Epithelial cell of esophagus (primary cell): ENCODE measurements at regions not wholly inside any gene's neighbourhood (a gene's known extent, or its start where the extent isn't known, plus 50 kb on each side); places are given as distances from the start of the nearest gene placed in this dataset.

Experiments
- DNase-seq: peaks from one replicate; pipeline ENCODE4 v3.0.0; 2010; ENCODE audit warnings: low read depth
- H3K4me3 ChIP-seq: 2 replicates; pipeline ENCODE4 v1.5.1; 2011; ENCODE audit warnings: mild to moderate bottlenecking, low read length, control low read depth
- CTCF ChIP-seq: IDR thresholded peaks from 2 replicates; pipeline ENCODE4 v1.5.1; 2011; ENCODE audit warnings: low read depth, mild to moderate bottlenecking, low read length, control low read depth, inconsistent platforms; ENCODE audit not compliant: insufficient read depth; ENCODE audit errors: missing control alignments

DNA sequence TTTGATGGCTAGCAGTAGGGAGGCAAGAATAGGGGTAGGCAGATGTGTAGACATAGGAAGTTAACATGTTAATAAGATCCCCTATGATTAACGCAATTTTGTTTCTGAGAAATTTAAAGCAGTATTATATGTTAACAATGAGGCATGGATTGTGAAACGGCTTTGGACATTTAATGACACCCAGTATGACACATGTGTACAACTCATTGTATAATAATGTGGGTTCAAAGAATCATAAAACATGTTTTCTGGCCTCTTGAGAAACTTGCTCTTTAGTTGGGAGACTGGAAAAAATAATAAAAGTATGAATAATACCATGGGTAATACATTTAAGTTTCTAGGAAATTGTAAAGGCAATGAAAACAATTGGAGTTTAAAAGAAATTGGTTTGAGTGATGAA, 332.1 kb upstream of the CDH20 start:
- TF ChIP-seq CTCF, result no peak
- no peak overlapping the region for H3K4me3 ChIP-seq
- DNase-seq, result peak; percentile 71

GRCh38 chr18:61006687-61007224, 326.5 kb upstream of the CDH20 start:
- TF ChIP-seq CTCF, result no peak
- H3K4me3 ChIP-seq, result no peak overlapping the region
- peak; percentile 2 for DNase-seq

DNA sequence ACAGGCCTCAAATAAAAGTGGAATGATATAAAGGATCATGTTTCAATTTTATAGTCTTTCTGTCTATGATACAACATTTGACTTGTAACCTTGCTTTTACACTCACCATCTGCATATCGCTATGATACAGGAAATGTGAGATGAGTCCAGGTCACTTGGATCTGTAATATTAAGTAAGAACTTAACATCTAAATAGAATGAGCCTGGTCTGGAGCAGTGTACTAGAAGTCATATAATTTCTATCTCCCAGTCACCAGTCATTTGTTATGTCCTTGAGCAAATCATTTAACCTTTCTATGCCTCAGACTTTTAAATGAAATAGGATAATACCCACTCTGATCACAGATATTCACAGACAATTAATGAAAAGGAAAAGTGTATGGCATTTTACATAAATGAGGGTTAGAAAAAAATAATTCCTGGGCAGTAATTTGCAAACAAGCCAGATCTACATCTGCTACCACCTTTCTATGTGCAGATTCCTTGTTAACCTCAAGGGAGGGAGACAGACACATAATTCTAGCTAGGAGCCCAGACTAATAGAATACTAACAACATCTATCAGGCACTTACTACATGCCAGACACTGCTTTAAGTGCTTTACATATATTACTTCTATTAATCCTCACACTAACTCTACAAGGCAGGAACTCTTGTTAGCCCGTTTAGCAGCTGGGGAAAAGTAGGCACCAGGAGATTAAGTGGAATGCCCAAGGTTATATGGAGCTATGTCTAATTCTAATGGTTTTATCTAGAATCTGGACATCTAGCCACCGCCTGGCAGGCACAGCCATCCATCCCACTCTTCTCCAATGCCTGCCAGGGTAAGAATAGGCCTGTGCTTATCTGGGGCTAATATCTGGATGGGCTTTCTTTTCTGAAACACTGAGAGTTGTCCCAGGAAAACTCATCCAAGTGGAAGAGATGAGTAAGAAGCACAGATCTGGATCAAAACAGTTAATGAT, 313.6 kb upstream of the CDH20 start:
- H3K4me3 ChIP-seq, result no peak overlapping the region
- TF ChIP-seq CTCF, result no peak
- no peak for DNase-seq

GRCh38 chr18:61025596-61025995, 307.6 kb upstream of the CDH20 start:
- no peak for DNase-seq
- TF ChIP-seq CTCF, result no peak
- no peak overlapping the region for H3K4me3 ChIP-seq

DNA sequence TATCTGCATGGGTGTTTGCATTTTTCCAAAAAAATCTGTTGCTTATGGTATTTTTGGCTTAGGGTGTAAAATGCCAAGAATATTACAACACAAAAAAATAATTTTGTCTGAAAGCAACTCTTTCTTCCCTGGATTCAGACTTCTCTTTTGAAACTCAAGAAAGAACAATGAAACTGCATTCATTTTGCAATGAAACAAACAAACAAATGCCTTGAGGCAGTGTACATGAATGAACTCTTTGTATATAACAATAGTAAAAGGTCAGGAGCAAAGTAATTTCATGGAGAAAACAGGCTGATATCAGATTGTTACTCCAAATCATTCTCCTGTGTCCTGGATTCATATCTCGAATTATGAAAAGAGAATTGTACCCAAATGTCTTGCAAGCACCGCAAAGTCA, 301.6 kb upstream of the CDH20 start:
- H3K4me3 ChIP-seq, result no peak overlapping the region
- TF ChIP-seq CTCF, result no peak
- DNase-seq, result no peak

GRCh38 chr18:61034580-61034979, 298.6 kb upstream of the CDH20 start:
- no peak overlapping the region for H3K4me3 ChIP-seq
- DNase-seq, result no peak
- TF ChIP-seq CTCF, result no peak
